ENCODE measurements at regions not wholly inside any gene's neighbourhood (a gene's known extent, or its start where the extent isn't known, plus 50 kb on each side); places are given as distances from the start of the nearest gene placed in this dataset.

DNA sequence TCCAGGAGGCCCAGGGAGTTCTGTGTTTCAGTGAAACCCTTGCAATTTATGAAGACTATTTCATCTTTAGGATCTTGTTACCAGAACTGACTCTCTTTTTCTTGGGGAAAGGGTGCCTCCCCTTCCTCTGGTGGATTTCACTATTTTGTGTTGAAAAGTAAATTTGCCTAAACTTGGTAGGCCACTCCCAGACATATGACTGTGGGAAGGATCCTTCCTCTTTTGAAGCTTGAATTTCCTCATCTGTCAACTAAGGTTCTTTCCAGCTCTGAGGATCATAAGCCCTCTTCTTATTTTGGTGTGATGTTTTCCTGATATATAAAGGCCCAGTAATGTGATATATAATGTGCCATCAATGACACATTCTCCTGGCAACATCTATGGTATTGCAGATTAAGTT is 59.1 kb upstream of the ZFAND5 start:
- Histone ChIP-seq H3K27me3 (ENCODE audit: control insufficient read depth, insufficient read depth, low read length) (no peaks in the 10 kb centered on the region), H3K4me3 (ENCODE audit: low read length) (no peak overlapping the region), H3K4me1 (ENCODE audit: control insufficient read depth, low read depth, low read length) (no peaks in the 10 kb centered on the region), H3K9ac (ENCODE audit: low read length) (no peak overlapping the region), H3K36me3 (ENCODE audit: control insufficient read depth, low read depth, low read length) (no peaks in the 10 kb centered on the region), H3K27ac (ENCODE audit: low read length) (no peak overlapping the region), H3K9me3 (ENCODE audit: control insufficient read depth, low read depth, low read length) (no peaks in the 10 kb centered on the region)

DNA sequence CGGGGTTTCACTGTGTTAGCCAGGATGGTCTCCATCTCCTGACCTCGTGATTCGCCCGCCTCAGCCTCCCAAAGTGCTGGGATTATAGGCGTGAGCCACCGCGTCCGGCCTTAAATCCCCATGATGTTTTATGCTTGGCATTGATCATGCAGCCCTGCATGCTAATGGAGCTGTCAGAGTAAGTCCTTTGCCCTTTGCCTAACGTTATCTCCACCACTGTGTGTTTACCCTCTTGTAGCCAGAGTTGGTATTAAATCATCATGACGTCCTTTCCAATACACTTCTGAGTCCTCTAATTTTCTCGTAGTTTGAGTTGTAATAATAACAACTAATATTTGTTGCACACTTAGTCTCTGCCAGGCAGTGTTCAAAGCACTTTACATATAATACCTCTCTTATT is 57.2 kb upstream of the ZFAND5 start:
- no peak overlapping the region for H3K4me3 ChIP-seq (ENCODE audit: low read length)
- no peaks in the 10 kb centered on the region for H3K36me3 ChIP-seq (ENCODE audit: control insufficient read depth, low read depth, low read length)
- no peak overlapping the region for H3K9ac ChIP-seq (ENCODE audit: low read length)
- no peak overlapping the region for H3K27ac ChIP-seq (ENCODE audit: low read length)
- no peaks in the 10 kb centered on the region for H3K4me1 ChIP-seq (ENCODE audit: control insufficient read depth, low read depth, low read length)
- H3K9me3 ChIP-seq (ENCODE audit: control insufficient read depth, low read depth, low read length) = no peaks in the 10 kb centered on the region
- H3K27me3 ChIP-seq (ENCODE audit: control insufficient read depth, insufficient read depth, low read length) = no peaks in the 10 kb centered on the region

DNA sequence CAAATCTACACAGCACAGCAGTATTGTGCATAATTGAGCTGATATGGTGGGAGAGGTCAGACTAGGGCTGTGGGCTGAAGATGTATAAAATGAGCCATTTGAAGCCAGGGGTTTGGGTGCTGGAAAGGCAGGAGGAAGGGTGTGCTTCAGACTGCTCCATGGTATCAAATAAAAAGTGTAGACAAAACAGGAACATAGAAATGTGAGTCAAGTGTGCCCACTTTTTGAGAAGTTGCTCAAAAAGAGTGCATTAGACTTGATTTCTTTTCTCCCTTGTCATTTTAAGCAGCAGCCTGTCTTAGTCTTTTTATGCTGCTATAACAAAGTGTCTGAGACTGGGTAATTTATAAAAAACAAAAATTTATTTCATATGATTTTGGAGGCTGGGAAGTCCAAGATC is 55.8 kb upstream of the ZFAND5 start:
- Histone ChIP-seq H3K27ac (ENCODE audit: low read length) (no peak overlapping the region), H3K9ac (ENCODE audit: low read length) (no peak overlapping the region), H3K27me3 (ENCODE audit: control insufficient read depth, insufficient read depth, low read length) (no peaks in the 10 kb centered on the region), H3K4me3 (ENCODE audit: low read length) (no peak overlapping the region), H3K36me3 (ENCODE audit: control insufficient read depth, low read depth, low read length) (no peaks in the 10 kb centered on the region), H3K4me1 (ENCODE audit: control insufficient read depth, low read depth, low read length) (no peaks in the 10 kb centered on the region), H3K9me3 (ENCODE audit: control insufficient read depth, low read depth, low read length) (no peaks in the 10 kb centered on the region)

DNA sequence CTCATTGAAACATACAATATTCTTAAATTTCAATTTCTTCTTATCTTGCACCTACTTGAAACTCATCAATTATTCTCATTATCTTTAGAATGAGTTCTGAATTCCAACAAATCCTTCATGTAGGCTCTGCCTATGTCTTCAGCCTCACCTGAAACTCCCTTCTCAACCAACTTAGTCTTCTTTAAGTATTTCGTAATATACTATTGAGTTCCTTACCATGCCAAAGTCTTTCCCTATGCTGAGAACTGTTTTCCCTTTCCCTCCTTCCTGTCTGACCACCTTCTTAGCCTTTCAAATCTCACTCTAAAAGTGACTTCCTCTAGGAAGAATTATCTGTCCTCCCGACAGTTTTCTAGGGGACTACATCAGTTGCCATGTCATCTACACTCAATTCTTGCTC is 50.9 kb upstream of the ZFAND5 start:
- no peaks in the 10 kb centered on the region for H3K27me3 ChIP-seq (ENCODE audit: control insufficient read depth, insufficient read depth, low read length)
- no peaks in the 10 kb centered on the region for H3K4me1 ChIP-seq (ENCODE audit: control insufficient read depth, low read depth, low read length)
- H3K4me3 ChIP-seq (ENCODE audit: low read length) = no peak overlapping the region
- no peaks in the 10 kb centered on the region for H3K36me3 ChIP-seq (ENCODE audit: control insufficient read depth, low read depth, low read length)
- H3K27ac ChIP-seq (ENCODE audit: low read length) = no peak overlapping the region
- H3K9me3 ChIP-seq (ENCODE audit: control insufficient read depth, low read depth, low read length) = no peaks in the 10 kb centered on the region
- H3K9ac ChIP-seq (ENCODE audit: low read length) = no peak overlapping the region

DNA sequence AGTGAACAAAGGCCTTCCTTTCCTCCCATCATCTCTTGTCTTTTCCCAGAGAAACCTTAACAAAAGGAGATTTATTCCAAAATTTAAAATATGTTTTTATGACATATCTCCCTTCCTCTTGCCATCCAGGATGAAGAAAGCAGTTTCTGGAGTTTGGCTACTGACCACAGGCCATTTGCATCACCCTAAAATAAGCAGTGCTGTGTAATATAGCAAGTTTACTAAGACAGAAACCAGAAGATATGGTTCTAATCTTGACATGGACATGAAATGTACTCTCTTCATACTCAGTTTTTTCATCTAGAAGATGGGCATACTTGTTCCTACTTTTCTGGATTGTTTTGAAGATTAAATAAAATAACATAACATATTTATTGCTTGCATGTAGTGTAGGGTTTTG is 50.2 kb upstream of the ZFAND5 start:
- Histone ChIP-seq H3K4me3 (ENCODE audit: low read length) (no peak overlapping the region), H3K27ac (ENCODE audit: low read length) (no peak overlapping the region), H3K9ac (ENCODE audit: low read length) (no peak overlapping the region), H3K27me3 (ENCODE audit: control insufficient read depth, insufficient read depth, low read length) (no peaks in the 10 kb centered on the region), H3K4me1 (ENCODE audit: control insufficient read depth, low read depth, low read length) (no peaks in the 10 kb centered on the region), H3K36me3 (ENCODE audit: control insufficient read depth, low read depth, low read length) (no peaks in the 10 kb centered on the region), H3K9me3 (ENCODE audit: control insufficient read depth, low read depth, low read length) (no peaks in the 10 kb centered on the region)
